GM21737 (cell line): ENCODE measurements at regions not wholly inside any gene's neighbourhood (a gene's known extent, or its start where the extent isn't known, plus 50 kb on each side); places are given as distances from the start of the nearest gene placed in this dataset.

Experiments
- ATAC-seq: cut with Tn5 transposase; IDR thresholded peaks from one replicate; pipeline ENCODE4 v1.9.1; 2021; ENCODE audit warnings: mild to moderate bottlenecking, moderate library complexity; ENCODE audit not compliant: unreplicated experiment

- no peak for ATAC-seq
These were observed 367.4 kb downstream of the GXYLT1 start for GRCh38 chr12:41777064-41777790.

- no peak for ATAC-seq
These were observed 372.2 kb downstream of the GXYLT1 start for GRCh38 chr12:41772478-41772877.

DNA sequence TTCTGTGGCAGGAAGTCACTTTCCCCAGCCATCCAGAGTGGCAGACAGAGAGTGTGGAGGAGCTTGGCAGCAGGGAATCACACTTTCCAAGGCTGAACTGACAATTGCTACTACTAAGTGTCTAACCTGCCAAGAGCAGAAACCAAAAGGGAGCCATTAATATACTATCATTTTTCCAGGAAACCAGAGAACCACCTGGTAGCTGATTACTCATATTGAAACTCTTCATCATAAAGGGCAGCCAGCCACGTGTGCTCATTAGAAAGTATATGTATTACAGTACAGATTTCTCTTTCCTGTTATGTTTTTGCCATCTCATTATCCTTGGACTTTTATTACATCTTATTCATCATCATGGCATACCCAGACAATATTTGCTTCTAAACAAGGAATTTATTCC, 374.9 kb downstream of the GXYLT1 start:
- ATAC-seq: peak; percentile 67

DNA sequence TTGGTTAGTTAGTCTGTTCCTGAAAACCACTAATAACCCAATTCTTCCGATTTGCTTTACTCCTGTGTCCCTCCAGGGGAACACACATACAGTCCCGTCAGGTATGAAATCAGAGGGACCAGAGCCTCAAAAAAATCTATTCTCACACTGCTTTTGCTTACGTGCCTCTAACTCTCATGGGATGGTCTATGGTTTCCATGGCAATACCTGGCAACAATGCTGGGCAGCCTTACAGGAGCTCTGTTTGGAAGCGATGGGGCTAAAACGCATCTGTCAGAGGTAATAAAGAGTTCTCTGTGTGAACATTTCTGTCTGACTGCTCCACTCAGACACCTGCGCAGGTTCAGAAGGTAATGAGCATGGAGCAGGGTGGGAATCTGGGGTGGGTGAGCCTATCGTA, 376.2 kb downstream of the GXYLT1 start:
- no peak for ATAC-seq

DNA sequence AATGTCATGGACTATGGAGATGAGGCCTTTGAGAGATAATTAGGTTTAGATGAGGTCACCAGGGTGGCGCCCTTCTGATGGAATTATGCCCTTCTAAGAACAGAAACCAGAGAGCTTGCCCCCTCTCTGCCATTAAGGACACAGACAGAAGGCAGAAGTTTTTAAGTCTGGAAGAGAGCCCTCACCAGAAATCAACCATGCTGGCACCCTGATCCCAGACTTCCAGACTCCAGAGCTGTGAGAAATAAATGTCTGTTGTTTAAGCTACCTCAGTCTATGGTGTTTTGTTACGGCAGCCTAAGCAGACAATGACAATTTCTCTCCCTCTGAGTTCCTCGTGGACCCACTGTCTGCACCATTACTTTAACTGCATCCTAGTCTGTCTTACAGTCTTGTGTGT, 382.0 kb downstream of the GXYLT1 start:
- no peak for ATAC-seq

- ATAC-seq: no peak
These were observed 399.1 kb downstream of the GXYLT1 start for GRCh38 chr12:41745593-41745992.

- no peak for ATAC-seq
These were observed 400.8 kb downstream of the GXYLT1 start for GRCh38 chr12:41743835-41744234.

DNA sequence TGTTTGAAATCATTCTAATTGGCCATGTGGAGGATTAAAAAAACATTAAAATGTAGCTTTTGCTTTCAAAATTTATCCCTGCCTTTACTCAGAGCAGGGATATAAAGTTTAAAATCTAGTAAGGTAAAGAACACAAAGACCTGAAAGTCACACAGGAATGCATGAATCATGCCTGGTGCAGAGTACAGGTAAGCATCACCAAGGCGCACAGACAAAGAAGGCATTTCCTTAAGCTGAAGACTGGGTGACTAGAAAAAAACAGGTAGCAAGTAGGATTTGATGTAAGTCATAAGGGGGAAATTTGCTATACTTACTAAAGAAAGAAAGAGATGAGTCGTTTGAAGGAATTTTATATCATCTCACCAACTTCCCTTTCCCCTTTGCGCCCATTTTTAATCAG, 405.6 kb downstream of the GXYLT1 start:
- ATAC-seq: no peak

DNA sequence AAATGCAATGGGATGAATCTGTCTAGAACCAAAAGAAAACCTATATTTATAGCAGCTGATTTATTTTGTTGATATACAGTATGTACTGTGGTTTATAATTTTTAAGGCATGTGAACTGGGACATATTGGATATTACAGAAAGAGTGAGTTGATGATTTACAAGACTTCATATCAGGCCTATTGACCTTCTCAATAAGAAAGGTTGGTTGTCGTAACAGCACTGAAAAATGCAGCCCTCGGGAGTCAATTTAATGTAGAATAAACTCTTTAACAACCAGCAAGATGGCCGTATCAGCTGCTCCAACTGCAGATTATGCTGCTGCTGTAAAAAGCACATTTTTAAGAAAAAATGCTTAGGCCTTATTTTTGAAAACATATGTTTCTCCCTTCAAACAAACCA, 407.3 kb downstream of the GXYLT1 start:
- ATAC-seq: no peak

DNA sequence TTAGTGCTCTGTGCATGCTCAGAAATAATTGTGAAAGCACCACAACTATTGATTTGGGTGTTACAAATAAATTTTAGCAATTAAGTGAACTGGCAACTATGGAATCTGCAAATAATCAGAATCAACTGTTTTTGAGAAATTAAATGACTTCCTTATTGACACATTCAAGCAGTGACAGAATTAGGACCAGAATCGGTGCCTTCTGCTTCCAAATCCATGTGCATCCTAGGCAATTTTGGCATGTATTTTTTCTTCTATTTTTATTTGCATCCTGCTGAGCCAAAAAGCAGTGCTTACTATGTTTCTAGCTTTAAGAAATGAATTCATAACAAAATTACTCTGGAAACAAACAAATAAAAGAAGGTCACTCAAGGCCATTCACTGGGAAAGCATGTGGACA, 408.2 kb downstream of the GXYLT1 start:
- no peak for ATAC-seq

- ATAC-seq: no peak
These were observed 413.0 kb downstream of the GXYLT1 start for GRCh38 chr12:41731691-41732090.

DNA sequence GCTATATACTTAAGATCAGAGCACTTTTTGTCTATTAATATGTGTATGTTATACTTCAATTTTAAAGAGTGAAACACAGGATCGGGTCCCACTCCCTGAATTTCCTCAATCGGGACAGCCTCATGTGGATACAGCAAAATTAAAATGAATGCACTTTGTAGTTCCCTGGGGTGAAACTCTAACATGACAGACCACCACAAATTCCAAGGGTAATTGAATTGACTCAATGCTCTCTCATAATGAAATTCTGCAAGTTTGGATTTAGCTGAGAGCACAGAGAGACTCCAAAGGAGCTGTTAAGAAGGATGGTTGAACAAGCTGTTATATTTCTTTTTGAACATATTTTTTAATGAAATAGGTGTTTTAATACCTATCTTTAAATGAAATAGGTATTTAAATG, 413.6 kb downstream of the GXYLT1 start:
- no peak for ATAC-seq

DNA sequence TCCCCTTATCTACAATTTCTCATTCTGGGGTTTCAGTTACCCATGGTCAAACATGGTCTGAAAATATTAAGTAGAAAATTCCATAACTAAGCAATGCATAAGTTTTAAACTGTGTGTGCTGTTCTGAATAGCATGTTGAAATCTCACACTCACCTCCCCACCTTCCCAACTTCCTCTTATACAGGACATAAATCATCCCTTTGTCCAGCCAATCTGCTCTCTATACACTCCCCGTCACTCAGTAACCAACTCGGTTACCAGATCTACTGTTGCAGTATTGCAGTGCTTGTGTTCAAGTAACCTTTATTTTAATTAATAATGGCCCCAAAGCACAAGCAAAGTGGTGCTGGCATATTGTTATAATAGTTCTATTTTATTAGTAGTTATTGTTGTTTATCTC, 420.5 kb downstream of the GXYLT1 start:
- no peak for ATAC-seq

DNA sequence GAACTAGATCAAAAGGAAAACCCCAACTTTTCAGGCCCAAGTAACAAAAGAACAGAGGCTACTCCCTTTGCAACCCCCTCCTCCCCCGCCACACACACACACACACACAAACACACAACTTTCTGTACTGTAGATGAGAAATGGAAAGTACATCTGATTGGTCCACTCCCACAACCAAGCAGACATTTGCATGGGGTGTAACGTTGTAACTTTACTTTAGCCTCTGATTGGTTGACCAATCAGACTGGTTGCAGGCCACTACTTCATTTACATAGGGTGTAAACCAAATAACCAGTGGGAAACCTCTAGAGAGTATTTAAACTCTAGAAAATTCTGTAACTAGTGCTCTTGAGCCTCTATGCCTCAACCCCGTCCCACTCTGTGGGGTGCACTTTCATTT, 425.5 kb downstream of the GXYLT1 start:
- ATAC-seq: no peak

DNA sequence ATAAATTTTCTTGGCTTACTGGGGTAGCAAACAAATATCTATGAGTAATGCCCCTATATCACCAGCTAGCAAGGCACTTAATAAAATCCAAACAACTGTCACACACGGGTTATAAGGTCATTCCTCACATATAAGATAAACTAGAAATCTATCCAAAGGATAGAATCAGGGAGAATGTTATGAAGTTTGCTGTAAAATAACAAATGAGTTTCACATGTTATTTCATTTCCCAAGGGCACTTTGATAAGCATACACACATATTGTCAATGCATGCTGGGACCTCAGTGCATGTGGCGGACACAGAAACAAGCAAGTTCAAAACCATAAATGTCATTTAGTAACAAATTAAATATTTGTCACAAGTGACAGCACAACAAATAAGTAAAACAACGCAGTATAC, 429.4 kb downstream of the GXYLT1 start:
- ATAC-seq: no peak

GRCh38 chr12:41709463-41710285, 435.0 kb downstream of the GXYLT1 start:
- no peak for ATAC-seq

GRCh38 chr12:41709012-41709411, 435.7 kb downstream of the GXYLT1 start:
- ATAC-seq: no peak

- no peak for ATAC-seq
These were observed 438.3 kb downstream of the GXYLT1 start for GRCh38 chr12:41706376-41706775.

DNA sequence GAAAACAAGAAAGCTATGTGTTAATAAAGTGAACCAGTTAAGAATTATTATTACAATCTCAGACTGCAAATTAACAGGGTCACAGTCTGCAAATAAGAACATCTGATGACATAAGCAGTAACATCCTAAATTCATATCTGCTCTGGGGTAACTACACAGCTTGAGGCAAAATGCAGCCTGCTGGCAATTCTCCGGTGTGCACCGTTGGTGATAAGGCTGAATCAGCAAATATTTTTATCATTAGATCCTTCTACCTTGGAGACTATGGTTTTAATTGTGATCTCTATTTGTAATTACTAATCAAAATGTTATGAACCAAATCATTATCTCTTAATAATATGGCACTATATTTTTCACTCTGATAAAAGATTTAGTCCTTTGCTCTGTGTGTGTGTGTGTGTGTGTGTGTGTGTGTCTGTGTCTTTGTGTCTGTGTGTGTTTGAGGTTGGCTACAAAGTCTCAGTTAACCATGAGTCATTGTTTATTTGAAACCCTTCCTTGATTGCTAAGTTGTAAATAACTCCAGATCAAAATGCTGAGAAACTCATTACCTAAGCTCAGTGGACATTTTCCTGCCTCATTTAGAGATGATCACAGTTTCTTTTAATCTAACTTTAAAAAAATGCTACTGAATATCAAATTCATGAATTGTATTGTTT, 442.6 kb downstream of the GXYLT1 start:
- no peak for ATAC-seq

GRCh38 chr12:41700940-41701339, 443.7 kb downstream of the GXYLT1 start:
- no peak for ATAC-seq

DNA sequence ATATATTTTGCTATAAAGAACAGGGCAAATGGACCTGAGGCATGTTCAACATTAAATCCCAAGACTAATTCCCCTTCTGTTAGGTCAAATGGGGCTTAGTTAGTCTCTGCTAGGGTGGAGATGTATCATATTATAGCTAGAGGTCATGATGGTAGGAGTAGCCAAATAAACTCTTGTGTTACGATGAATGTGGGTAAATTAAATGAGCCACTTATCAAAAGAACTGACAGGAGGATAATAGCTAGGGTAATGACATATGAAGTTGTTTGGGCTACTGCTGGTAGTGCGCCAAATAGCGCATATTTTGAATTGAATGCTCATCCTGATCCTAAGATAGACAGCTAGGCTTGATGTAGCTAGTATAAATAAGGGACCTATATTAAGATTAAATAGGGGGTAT, 445.0 kb downstream of the GXYLT1 start:
- ATAC-seq: no peak

DNA sequence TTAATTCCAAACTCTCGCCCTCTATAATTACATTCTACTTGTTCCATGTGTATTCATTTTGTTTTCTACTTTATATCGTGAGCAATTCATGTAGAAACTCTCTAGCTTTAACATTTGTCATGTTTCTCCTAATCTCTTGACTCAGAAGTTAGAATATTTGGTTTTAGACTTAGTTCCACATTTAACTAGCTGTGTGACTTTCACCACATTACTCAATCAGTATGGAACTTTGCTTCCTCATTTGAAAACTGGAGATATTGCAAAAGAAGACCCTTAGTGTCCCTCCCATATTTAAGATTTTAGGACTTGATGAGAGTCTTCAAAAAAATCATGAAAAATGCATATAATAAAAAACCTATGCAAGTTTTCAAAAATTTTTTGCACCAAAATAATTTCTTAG, 447.5 kb downstream of the GXYLT1 start:
- no peak for ATAC-seq
